ENCODE measurements at regions not wholly inside any gene's neighbourhood (a gene's known extent, or its start where the extent isn't known, plus 50 kb on each side); places are given as distances from the start of the nearest gene placed in this dataset.

DNA sequence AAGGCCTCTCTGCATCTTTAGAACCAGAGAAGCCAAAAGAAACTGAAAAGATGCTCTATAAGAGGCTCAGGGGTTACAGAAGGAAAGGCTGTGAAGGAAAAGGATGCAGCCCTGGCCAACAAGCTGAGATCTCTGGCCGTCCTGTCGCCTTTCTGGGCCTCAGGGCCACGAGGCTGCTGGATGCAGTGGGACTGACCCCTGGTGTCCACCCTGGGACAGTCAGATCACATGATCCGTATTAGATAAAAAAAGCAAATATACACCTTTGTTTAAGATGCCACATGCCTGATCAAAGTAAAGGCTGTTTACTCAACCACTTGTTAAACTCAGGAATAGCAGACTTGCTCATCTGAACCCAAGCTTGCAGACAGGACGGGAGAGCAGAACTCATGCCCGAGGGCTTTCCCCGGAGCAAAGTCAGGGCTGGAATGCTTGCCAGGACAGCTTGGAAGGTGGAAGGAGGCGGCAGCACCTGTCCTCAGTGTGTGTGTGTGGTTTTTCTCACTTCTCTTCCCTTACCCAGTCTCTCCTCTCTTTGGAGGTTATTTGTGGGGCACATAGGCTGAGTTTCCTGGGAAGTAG is 206.5 kb upstream of the TSHZ3 start:
- no peak for DNase-seq (ENCODE audit: low spot score)

DNA sequence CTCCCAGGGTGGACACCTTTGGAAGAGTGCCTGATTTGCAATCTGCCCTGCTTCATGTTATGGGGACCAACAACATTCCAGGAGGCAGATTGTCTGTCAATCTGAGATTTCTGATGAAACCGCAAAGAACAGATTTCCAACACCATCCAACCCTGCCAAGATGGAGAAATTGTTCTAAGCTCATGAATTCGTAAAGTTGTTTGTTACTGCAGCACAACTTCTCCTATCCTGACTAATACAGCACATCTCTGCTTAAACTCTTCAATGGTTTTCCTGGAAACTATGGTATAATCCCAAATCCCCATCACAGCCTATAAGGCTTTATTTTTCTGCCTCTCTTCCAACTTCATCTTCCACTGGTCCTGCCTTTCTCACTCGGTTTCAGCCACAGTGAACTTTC is 210.3 kb upstream of the TSHZ3 start:
- no peak for DNase-seq (ENCODE audit: low spot score)

GRCh38 chr19:31560086-31561060 is 211.1 kb upstream of the TSHZ3 start:
- no peak for DNase-seq (ENCODE audit: low spot score)

GRCh38 chr19:31562966-31563612 is 213.9 kb upstream of the TSHZ3 start:
- no peak for DNase-seq (ENCODE audit: low spot score)

- DNase-seq (ENCODE audit: low spot score), result no peak
These were observed 218.5 kb upstream of the TSHZ3 start for GRCh38 chr19:31567776-31568175.

DNA sequence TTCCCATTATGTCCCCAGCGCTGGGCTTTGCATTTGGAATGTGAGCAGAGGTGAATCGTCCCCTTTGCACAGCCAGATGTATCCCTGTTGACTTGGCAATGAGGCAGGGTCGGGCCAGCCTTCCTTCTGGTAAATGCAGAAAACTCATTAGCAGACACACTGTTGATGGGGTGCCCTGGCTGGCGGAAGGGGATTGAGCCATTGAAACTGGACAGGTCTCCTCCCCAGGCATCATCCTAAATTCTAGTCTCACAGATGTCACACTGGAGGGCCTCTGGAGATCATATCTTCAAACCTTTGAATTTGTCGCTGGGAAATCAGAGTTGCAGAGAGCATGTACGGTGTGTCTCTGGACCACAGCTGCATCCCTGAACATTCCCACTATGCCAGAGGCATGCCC is 219.5 kb upstream of the TSHZ3 start:
- DNase-seq (ENCODE audit: low spot score), result no peak

DNA sequence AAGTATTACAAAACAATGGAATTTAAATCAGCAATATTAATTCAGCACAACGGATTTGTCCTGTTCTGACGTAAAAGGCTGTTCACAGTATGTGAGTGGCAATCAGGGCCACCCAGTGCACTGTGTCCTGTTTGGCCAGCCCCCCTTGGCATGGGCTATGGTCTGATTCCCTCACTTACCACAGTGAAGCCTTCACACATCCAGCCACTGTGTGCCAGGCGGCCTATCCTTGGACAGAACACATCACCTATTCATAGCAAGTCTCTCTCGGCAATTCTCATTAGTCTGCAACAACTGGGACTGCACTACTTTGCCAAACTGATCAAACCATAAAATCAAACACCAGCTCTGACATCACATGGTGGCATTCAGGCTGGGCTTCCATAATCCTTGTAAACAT is 221.5 kb upstream of the TSHZ3 start:
- DNase-seq (ENCODE audit: low spot score), result no peak

DNA sequence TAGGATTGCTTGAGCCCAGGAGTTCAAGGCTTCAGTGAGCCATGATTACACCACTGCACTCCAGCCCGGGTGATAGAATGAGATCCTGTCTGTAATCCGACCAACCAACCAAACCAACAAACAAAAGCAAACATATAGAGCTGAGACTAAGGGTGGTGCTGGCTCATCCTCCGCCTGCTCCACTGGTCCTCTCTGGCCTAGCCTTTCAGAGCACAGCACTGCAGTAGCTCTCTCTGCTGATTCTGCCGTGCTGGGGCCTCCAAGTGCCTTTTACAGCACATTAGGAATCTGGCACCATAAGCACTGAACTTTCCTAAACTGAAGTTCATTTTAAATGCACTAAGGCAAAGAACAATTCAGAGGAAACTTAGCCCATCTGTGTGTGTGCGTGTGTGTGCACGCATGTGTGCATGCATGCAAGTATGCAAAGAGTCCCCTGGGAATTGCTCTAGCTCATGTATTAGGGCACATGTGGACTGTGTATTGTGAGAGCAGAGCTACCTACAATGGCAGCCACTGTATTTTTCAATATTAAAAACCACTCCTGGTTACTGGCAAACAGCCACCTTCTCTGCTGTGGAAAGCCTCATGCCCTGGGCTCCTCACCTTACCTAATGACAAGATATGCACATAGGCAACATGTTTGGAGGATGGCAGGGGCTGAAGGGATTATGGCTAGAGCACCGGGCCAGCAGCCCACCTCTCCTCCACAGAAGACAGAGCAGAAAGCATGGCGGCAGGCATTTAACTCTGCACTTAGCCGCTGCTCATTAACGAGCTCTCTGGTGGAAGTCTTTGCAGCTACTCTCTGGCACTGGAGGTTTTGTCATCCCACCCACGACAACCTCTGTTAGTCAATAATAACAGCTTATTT is 223.1 kb upstream of the TSHZ3 start:
- DNase-seq (ENCODE audit: low spot score), result no peak

GRCh38 chr19:31572976-31573298 is 223.7 kb upstream of the TSHZ3 start:
- DNase-seq (ENCODE audit: low spot score), result no peak

- no peak for DNase-seq (ENCODE audit: low spot score)
These were observed 225.2 kb upstream of the TSHZ3 start for GRCh38 chr19:31574251-31574973.

- no peak for DNase-seq (ENCODE audit: low spot score)
These were observed 226.7 kb upstream of the TSHZ3 start for GRCh38 chr19:31575846-31576335.

- no peak for DNase-seq (ENCODE audit: low spot score)
These were observed 229.1 kb upstream of the TSHZ3 start for GRCh38 chr19:31578326-31578725.

GRCh38 chr19:31583148-31583547 is 233.9 kb upstream of the TSHZ3 start:
- no peak for DNase-seq (ENCODE audit: low spot score)

DNA sequence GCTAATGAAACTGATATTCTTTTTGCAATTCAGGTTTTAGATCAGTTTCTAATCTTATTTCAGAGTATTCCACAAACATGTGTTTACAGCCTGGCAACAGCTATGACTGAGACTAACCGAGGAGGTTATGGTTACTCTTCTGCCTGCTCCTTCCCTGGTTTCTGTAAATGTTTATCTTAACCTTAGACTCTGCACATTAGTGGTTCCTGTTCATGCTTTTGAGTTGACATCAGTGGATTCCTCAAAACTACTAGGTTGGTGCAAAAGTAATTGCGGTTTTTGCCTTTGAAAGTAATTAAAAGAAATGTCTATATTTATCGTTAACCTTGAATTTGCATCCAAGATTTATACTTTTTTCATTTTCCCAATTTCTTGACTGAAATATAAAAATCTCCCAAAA is 237.0 kb upstream of the TSHZ3 start:
- no peak for DNase-seq (ENCODE audit: low spot score)

GRCh38 chr19:31589109-31589508 is 239.9 kb upstream of the TSHZ3 start:
- no peak for DNase-seq (ENCODE audit: low spot score)

- DNase-seq (ENCODE audit: low spot score), result no peak
These were observed 242.0 kb upstream of the TSHZ3 start for GRCh38 chr19:31591258-31591657.

DNA sequence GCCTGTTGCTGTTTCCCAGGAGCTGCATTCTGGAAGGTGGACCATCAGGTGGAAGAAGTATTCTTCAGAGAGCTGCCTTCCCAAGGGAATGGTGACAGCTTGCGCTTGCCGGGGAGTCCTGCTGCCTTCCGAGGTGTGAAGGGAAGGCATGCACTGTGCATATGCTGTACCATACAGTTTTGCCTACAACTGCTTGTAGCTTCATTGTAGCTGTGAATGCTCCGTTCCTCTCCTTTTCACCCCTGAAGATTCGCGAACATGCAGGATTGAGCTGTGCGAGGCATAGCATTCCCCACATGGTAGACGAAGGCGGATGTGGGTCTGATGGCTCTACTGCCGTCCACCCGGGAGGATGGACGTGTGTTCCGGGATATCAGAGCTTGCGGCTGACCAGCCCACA is 243.2 kb upstream of the TSHZ3 start:
- no peak for DNase-seq (ENCODE audit: low spot score)

DNA sequence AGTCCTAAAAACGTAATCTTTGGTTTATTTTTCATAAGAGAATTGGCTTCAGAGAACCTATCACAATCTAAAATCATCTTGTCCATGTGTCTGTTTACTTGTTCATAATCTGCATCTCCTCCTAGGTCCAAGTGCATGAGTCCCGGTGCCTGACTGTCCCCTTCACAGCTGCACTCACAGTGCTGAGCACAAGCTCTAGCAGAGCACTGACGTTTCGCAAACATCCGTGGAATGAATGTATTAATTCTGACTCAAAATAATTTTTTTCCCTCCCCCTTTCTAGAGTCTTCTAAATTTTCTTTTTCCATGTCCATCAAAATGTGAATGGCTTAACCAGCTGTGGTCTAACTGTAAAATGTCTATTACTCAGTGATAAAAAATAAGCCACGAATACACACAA is 245.5 kb upstream of the TSHZ3 start:
- no peak for DNase-seq (ENCODE audit: low spot score)

DNA sequence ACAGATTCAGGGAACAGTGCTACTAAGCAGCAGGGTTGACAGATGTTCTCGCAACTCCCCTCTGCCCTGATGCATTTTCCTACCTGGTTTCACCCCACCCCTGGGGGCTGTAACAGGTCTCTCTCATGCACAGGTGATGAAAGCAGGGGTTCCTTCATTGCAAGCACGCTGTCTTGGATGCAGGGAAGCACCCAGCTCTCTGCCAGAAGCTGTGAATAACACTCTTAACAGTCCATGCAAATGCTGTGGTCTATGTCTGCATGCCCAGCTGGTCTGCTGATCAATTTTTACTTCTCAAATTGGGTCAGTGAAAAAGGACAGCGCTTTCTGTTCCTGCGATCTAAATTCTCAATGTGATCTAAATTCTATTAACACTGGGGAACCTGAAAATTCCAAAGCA is 246.3 kb upstream of the TSHZ3 start:
- no peak for DNase-seq (ENCODE audit: low spot score)

DNA sequence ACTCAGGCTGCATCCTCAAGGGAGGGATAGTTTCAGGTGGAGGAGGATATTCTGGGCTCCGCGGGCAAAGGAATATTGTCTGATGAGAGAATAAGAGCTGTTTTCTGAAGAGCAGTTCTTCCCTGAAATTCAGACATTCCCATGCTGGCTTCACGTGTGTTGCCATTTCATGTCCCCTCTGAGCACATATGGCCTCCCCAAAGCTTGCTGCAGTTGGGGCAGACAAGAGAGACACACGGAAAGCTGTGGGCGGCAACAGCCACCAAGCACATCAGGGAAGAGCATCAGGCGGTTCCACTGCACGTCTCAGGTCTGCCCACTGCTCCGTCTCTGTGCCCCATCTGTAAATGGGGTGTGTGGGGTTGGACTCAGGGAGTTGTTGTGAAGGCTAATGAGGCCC is 247.5 kb upstream of the TSHZ3 start:
- no peak for DNase-seq (ENCODE audit: low spot score)

DNA sequence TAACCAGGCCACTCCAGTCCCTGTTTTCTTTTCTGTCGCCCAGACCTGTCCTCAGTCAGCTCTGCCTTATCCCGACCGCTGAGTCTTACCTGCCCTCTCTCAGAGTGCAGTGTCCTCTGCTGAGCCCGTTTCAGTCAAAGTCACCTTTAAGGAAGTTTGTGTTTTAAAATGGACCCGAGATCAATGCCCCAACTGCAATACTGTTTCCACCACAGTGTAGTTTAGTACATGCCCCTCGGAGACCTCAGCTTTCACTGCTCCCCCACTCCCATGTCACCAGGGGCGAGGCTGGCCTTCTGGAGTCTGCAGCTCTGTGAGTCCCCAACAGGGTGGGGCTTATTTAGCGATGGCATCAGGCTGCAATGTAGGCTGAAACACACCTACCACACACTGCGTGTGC is 248.4 kb upstream of the TSHZ3 start:
- no peak for DNase-seq (ENCODE audit: low spot score)

Data from HT-29 (cell line).